Upper lobe of left lung (tissue), 4 donors: ENCODE measurements at regions not wholly inside any gene's neighbourhood (a gene's known extent, or its start where the extent isn't known, plus 50 kb on each side); places are given as distances from the start of the nearest gene placed in this dataset.

ENCODE experiments used
- EP300 ChIP-seq, 4 donors: sonication (generic); formaldehyde crosslinking; IDR thresholded peaks; one replicate each; pipeline ENCODE4 v1.5.1; 2017; ENCODE audit warnings: antibody characterized with exemption in 4 of 4, control low read depth in 2 of 4
- POLR2A ChIP-seq, 4 donors: fragments of 450-650 bp; IDR thresholded peaks; one replicate each; pipeline ENCODE4 v1.5.1; 2016 to 2017; ENCODE audit warnings: antibody characterized with exemption in 4 of 4, mild to moderate bottlenecking in 2 of 4
- TF ChIP-seq, protein P1 (sequence below), 6 experiments: fragments of 450-650 bp in 4 of 6; fragments of 200-600 bp in 2 of 6; sonication (generic) in 2 of 6; IDR thresholded peaks; one replicate each; pipeline ENCODE4 v1.5.1; 2016 to 2019; ENCODE audit warnings: antibody characterized with exemption in 6 of 6

DNA sequence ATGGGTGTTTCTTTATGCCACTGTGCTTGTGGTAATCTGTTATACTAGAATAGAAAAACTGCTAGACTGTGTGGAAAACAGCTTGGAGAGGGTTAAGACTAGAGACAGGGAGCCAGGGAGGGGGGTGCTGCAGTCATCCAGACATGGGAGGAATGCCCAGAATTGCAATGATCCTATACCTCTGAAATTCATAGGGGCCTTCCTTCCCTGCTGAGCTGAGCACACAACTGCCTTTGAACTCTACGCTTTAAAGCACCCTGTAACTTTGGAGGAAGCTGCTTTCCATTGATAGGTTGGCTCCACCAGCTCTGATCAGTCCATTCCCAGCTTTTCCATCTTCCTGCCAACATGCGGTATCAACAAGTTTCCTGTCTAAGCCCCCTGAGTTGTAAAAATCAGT is 155.9 kb upstream of the RASGEF1B start:
- TF ChIP-seq, protein P1, sequence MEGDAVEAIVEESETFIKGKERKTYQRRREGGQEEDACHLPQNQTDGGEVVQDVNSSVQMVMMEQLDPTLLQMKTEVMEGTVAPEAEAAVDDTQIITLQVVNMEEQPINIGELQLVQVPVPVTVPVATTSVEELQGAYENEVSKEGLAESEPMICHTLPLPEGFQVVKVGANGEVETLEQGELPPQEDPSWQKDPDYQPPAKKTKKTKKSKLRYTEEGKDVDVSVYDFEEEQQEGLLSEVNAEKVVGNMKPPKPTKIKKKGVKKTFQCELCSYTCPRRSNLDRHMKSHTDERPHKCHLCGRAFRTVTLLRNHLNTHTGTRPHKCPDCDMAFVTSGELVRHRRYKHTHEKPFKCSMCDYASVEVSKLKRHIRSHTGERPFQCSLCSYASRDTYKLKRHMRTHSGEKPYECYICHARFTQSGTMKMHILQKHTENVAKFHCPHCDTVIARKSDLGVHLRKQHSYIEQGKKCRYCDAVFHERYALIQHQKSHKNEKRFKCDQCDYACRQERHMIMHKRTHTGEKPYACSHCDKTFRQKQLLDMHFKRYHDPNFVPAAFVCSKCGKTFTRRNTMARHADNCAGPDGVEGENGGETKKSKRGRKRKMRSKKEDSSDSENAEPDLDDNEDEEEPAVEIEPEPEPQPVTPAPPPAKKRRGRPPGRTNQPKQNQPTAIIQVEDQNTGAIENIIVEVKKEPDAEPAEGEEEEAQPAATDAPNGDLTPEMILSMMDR (IDR thresholded peaks at IDR 0.05), result no peak
- TF ChIP-seq POLR2A (IDR thresholded peaks at IDR 0.05) (no peak), EP300 (IDR thresholded peaks at IDR 0.05) (no peak)
